Right ventricle myocardium inferior (tissue), 1 donor: ENCODE measurements at regions not wholly inside any gene's neighbourhood (a gene's known extent, or its start where the extent isn't known, plus 50 kb on each side); places are given as distances from the start of the nearest gene placed in this dataset.
A peak's percentile ranks its signal among the peaks of the same experiment; 100 is the strongest.
"Not testable (repeated sequence)": the region's sequence is repeated elsewhere in the genome, so short reads cannot be mapped to it uniquely, and the experiment has no call there.

ENCODE experiments used
- ATAC-seq: fragments of 200-7000 bp; cut with Tn5 transposase; one replicate; pipeline ENCODE4 v1.9.1; 2020; ENCODE audit warnings: mild to moderate bottlenecking, moderate library complexity
- DNase-seq: peaks from one replicate; pipeline ENCODE4 v3.0.0; 2021; ENCODE audit errors: missing footprints
- intact Hi-C: fragments of 100-400 bp; cut with DNase I; formaldehyde crosslinking; loops from one replicate; pipeline ENCODE4 v1.11.0; 2022
- donor health status: DM: no; HTN: yes; CAD: no; lungs with severe emphysema.

- ATAC-seq (no peak), DNase-seq (no peak)
- intact Hi-C loops = loop anchor here (10.0 kb wide), 2 partner anchors 127 to 197 kb away; partner anchors contain the start of gene ZNF746
These were observed 124.2 kb upstream of the ZNF746 start for GRCh38 chr7:149621776-149622175.

DNA sequence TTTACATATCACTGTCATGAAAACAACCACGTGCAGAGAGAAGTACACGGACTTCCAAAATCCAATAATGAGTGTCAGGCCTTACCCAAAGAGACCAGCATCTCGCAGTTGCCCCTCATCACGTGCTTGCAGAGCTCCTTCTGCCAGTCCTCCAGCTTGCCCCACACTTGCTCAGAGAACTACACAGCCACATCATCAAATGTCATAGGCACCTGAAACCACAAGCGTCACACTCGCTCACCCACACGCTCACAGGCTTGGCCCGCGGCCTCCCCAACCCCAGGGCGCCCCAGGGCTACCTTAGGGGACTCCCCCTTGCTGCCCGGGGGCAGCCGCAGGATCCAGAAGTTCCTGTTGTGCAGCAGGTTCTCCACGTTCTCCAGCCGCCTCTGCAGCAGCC is 123.4 kb upstream of the ZNF746 start:
- ATAC-seq = no peak
- intact Hi-C loops = loop anchor here (10.0 kb wide), 2 partner anchors 126 to 196 kb away; partner anchors contain the start of gene ZNF746
- DNase-seq = no peak

GRCh38 chr7:149616898-149617297 is 119.3 kb upstream of the ZNF746 start:
- ATAC-seq = peak; percentile 17
- no peak for DNase-seq
- intact Hi-C loops = no loop called here

DNA sequence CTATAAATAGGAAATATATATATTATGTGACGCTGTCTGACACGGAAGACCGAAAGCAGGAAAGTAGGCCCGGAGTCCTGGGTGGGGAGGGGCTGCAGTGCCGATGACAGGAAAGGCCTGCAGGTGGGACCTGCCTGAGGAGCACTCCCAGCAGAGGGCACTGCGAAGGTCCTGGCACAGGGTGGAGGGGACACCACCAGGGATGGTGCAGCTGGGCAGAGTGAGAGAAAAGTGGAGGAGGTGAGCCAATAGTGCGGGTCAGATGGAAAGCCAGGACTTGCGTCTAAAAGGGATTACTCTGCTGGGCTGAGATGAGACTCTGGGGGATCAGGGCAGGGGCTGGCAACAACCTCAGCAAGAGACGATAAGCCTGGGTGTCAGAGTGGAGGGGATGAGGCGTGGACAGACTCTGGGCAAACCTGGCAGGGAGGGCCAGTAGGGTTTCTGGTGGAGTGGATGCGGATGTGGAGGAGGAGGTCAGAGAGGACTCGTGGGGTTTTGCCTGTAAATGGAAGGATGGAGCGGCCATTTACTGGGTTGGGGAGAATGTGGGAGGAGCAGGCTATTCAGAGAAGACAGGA is 118.2 kb upstream of the ZNF746 start:
- DNase-seq (no peak), ATAC-seq (peak; percentile 72)
- intact Hi-C loops = no loop called here

- ATAC-seq (peak; percentile 58), DNase-seq (no peak)
- intact Hi-C loops = no loop called here
These were observed 112.9 kb upstream of the ZNF746 start for GRCh38 chr7:149610441-149611011.

DNA sequence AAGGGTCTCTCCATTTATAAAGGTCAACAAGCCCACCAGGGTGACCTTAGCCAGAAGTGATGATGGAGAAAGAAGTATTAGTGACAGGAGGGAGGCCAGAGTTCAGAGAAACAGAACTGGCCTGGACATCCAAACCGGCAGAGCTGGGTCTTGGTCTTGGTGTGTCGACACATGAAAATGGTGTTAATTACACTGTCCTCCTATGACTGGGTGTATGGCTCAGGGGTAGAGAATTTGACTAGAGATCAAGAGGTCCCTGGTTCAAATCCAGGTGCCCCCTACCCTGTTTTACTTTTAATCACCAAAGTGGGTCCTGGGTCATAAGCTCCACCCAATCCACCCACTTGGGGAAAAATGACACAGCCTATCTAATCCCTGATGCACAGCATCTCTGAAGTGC is 110.6 kb upstream of the ZNF746 start:
- ATAC-seq = no peak
- intact Hi-C loops = no loop called here
- DNase-seq = no peak

DNA sequence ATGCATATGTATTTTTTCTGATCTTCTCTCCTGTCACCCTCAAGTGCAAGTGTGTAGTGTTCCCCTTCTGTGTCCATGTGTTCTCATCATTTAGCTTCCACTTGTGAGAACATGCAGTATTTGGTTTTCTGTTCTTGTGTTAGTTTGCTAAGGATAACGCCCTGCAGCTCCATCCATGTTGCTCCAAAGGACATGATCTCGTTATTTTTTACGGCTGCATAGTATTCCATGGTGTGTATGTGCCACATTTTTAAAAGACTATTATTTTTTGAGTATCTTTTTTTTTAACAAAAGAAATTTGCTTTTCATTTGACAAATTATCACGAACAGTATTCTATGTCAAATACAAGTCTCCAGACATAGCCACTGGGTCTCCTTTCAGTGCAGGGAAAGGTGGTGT is 110.1 kb upstream of the ZNF746 start:
- intact Hi-C loops = no loop called here
- DNase-seq (no peak), ATAC-seq (no peak)

GRCh38 chr7:149606826-149607225 is 109.2 kb upstream of the ZNF746 start:
- no peak for DNase-seq
- intact Hi-C loops = no loop called here
- no peak for ATAC-seq

DNA sequence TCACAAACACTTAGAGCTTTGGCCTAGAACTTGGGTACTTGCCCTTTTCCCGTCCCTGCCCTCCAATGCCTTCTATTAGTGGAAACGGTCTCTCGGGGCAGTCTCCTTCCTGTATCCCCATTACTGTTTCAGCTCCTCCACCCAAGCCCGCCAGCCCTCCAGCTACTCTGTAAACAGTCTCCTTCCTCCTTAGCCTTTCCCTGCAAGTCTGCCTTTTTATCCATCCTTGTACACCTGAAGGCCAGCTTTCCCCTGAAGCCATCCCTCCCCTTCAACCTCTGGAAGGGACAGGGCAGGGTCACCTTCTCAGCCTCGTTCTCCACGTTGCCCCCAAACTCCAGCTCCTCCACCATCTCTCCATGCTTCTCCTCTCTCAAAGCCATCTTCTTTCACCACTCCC is 108.1 kb upstream of the ZNF746 start:
- DNase-seq (no peak), ATAC-seq (no peak)
- intact Hi-C loops = no loop called here

DNA sequence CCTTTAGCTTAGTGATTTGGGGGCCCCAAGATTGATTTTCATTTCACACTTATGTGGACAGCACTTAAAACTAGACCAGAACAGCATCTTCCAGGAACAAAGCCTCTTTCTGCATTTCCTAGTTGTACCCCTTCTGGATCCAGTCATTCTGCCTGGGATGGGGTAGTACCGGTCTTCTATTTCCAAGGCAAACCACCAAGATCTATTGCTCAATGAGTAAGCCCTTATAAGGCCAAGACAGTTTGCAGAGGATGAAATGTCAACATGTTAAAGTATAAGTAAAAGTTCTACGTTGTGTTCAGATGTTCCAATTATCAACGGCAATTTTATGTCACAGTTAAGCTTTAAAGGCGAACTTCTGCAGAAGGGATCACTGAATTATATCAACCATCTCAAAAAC is 106.9 kb upstream of the ZNF746 start:
- DNase-seq (no peak), ATAC-seq (no peak)
- intact Hi-C loops = no loop called here

- ATAC-seq = peak; percentile 82
- DNase-seq, intact Hi-C loops: not testable (repeated sequence)
These were observed 103.2 kb upstream of the ZNF746 start for GRCh38 chr7:149600669-149601330.

- DNase-seq (no peak), ATAC-seq (no peak)
- intact Hi-C loops = no loop called here
These were observed 102.1 kb upstream of the ZNF746 start for GRCh38 chr7:149599636-149600206.

GRCh38 chr7:149598721-149599308 is 101.2 kb upstream of the ZNF746 start:
- peak; percentile 61 for ATAC-seq

DNA sequence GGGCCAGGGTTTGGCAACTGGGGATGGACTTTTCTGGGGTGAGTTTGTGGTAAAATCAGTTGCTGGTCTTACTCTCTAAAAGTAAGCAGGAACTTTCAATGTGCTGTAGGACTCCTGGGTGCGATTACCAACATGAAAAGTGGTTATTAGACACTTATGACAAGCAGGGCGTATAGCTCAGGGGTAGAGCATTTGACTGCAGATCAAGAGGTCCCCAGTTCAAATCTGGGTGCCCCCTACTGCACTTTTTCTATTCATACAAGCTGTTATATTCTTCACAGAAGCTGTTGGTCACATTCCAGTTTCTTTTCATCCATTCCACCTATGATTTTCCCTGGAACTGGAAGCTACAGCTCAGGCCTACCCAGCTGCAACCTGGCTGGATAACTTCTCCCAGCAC is 100.2 kb upstream of the ZNF746 start:
- intact Hi-C loops, ATAC-seq, DNase-seq: not testable (repeated sequence)

More at GRCh38 chr7:149598721-149599308, 101.2 kb upstream of the ZNF746 start:
- DNase-seq = no peak
- intact Hi-C loops = no loop called here

DNA sequence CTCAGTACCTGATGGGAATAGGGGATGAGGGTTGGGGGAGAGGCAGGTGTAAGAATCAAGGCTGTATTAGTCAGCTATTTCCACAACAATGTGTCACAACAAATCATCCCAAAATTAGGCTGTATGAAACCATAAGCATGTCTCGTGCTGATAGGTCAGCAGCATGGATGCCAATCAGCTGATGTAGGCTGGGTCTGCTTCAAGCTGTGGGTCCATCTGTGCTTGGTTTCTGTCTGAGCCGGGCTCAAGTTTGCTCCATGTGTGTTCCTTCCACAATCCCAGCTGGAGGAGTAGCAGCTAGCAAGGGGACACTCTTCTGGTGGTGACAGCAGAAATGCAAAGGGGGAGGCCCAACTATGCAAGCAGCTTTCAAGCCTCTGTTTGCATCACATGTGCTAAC is 97.9 kb upstream of the ZNF746 start:
- intact Hi-C loops = no loop called here
- ATAC-seq (no peak), DNase-seq (no peak)

- intact Hi-C loops = no loop called here
- DNase-seq = no peak
- ATAC-seq = no peak
These were observed 97.5 kb upstream of the ZNF746 start for GRCh38 chr7:149595078-149595477.

GRCh38 chr7:149588930-149589329 is 91.3 kb upstream of the ZNF746 start:
- intact Hi-C loops = no loop called here
- DNase-seq = no peak
- no peak for ATAC-seq

- intact Hi-C loops = no loop called here
- DNase-seq (no peak), ATAC-seq (no peak)
These were observed 89.3 kb upstream of the ZNF746 start for GRCh38 chr7:149586646-149587645.

DNA sequence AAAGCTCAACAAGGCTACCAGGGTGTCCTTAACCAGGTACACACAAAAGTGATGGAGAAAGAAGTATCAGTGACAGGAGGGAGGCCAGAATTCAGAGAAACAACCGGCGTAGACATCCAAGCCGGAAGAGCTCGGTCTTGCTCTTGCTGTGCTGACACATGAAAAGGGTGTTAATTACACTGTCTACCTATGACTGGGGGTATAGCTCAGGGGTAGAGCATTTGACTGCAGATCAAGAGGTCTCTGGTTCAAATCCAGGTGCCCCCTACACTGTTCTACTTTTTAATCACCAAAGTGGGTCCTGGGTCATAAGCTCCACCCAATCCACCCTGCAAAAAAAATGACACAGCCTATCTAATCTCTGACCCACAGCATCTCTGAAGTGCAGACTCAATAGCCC is 86.9 kb upstream of the ZNF746 start:
- intact Hi-C loops = no loop called here
- DNase-seq = no peak
- no peak for ATAC-seq
